ENCODE measurements at regions not wholly inside any gene's neighbourhood (a gene's known extent, or its start where the extent isn't known, plus 50 kb on each side); places are given as distances from the start of the nearest gene placed in this dataset.

- TF ChIP-seq CTCF (IDR thresholded peaks at IDR 0.05), result peak in 1 of 12 donors; percentile 8
- TF ChIP-seq POLR2A (IDR thresholded peaks at IDR 0.05), result no peak
Measured at GRCh38 chr6:95819939-95820338, 195.8 kb upstream of the FUT9 start.

All from heart left ventricle (tissue), 13 donors.